Non-pigmented ciliary epithelial cell (primary cell): ENCODE measurements at regions not wholly inside any gene's neighbourhood (a gene's known extent, or its start where the extent isn't known, plus 50 kb on each side); places are given as distances from the start of the nearest gene placed in this dataset.
"Not testable (repeated sequence)": the region's sequence is repeated elsewhere in the genome, so short reads cannot be mapped to it uniquely, and the experiment has no call there.

Source experiments
- DNase-seq: peaks from one replicate; pipeline ENCODE4 v3.0.0-alpha.2; 2010; ENCODE audit warnings: low read depth

- DNase-seq, result not testable (repeated sequence)
Measured at GRCh38 chr10:33956322-33956721, 621.9 kb upstream of the NRP1 start.

GRCh38 chr10:33955676-33956075 is 621.2 kb upstream of the NRP1 start:
- DNase-seq, result no peak

GRCh38 chr10:33952692-33953360 is 618.4 kb upstream of the NRP1 start:
- DNase-seq, result peak; percentile 59

- DNase-seq, result no peak
Measured at GRCh38 chr10:33950206-33950605, 615.7 kb upstream of the NRP1 start.

- DNase-seq, result no peak
Measured at GRCh38 chr10:33947544-33947943, 613.1 kb upstream of the NRP1 start.

- DNase-seq, result no peak
Measured at GRCh38 chr10:33945051-33945450, 610.6 kb upstream of the NRP1 start.

- no peak for DNase-seq
Measured at GRCh38 chr10:33942508-33942907, 608.0 kb upstream of the NRP1 start.

GRCh38 chr10:33939892-33940291 is 605.4 kb upstream of the NRP1 start:
- DNase-seq, result no peak

GRCh38 chr10:33939410-33939809 is 604.9 kb upstream of the NRP1 start:
- no peak for DNase-seq

GRCh38 chr10:33938001-33938400 is 603.5 kb upstream of the NRP1 start:
- no peak for DNase-seq

- DNase-seq, result no peak
Measured at GRCh38 chr10:33937036-33937730, 602.7 kb upstream of the NRP1 start.

- no peak for DNase-seq
Measured at GRCh38 chr10:33935350-33935749, 600.9 kb upstream of the NRP1 start.

- no peak for DNase-seq
Measured at GRCh38 chr10:33930079-33930478, 595.6 kb upstream of the NRP1 start.

GRCh38 chr10:33927347-33927746 is 592.9 kb upstream of the NRP1 start:
- peak; percentile 11 for DNase-seq

GRCh38 chr10:33921970-33922605 is 587.6 kb upstream of the NRP1 start:
- DNase-seq, result no peak

- DNase-seq, result no peak
Measured at GRCh38 chr10:33920351-33920750, 585.9 kb upstream of the NRP1 start.

GRCh38 chr10:33919244-33919643 is 584.8 kb upstream of the NRP1 start:
- DNase-seq, result no peak

- DNase-seq, result no peak
Measured at GRCh38 chr10:33917069-33917780, 582.8 kb upstream of the NRP1 start.

- DNase-seq, result no peak
Measured at GRCh38 chr10:33914746-33915145, 580.3 kb upstream of the NRP1 start.

- no peak for DNase-seq
Measured at GRCh38 chr10:33913194-33913593, 578.7 kb upstream of the NRP1 start.

- DNase-seq, result not testable (repeated sequence)
Measured at GRCh38 chr10:33909476-33909875, 575.0 kb upstream of the NRP1 start.

GRCh38 chr10:33901166-33901565 is 566.7 kb upstream of the NRP1 start:
- DNase-seq, result peak; percentile 31

GRCh38 chr10:33900596-33900995 is 566.1 kb upstream of the NRP1 start:
- DNase-seq, result no peak
